GM12878 (cell line): ENCODE measurements at regions not wholly inside any gene's neighbourhood (a gene's known extent, or its start where the extent isn't known, plus 50 kb on each side); places are given as distances from the start of the nearest gene placed in this dataset.

Experiments
- ATAC-seq: fragments of 200-7000 bp; cut with Tn5 transposase; 3 replicates; pipeline ENCODE4 v1.9.1; 2020; ENCODE audit warnings: mild to moderate bottlenecking, moderate library complexity
- BruUV-seq: library from RNA; stranded (reverse); fragments of 400-500 nt; replicated peaks from 2 replicates; lab custom pipeline; 2021; lab: Mats Ljungman, UMichigan
- CTCF ChIA-PET: fragments of 300-600 bp; sonication (Branson Sonifier 250); formaldehyde crosslinking; extraction: SDS; loops from one replicate; lab custom pipeline; 2021; ENCODE audit warnings: inconsistent platforms; lab: Yijun Ruan, JAX
- POLR2A ChIA-PET: fragments of 350-600 bp; formaldehyde crosslinking; extraction: SDS; loops from one replicate; lab custom pipeline; 2021; ENCODE audit warnings: inconsistent platforms; lab: Charles Lee
- RAD21 ChIA-PET: fragments of 300-600 bp; sonication (Branson Sonifier 250); formaldehyde crosslinking; loops from one replicate; lab custom pipeline; 2023; ENCODE audit warnings: antibody characterized with exemption; ENCODE audit not compliant: unreplicated experiment; lab: Charles Lee
- SMC1A ChIA-PET: fragments of 300-600 bp; sonication (Branson Sonifier 250); formaldehyde crosslinking; loops from one replicate; lab custom pipeline; 2023; ENCODE audit not compliant: unreplicated experiment, uncharacterized antibody; lab: Charles Lee
- DNase-seq: peaks from one replicate; pipeline ENCODE4 v3.0.0-alpha.2; 2011; ENCODE audit warnings: low read depth, low spot score
- FAIRE-seq: peaks from 3 replicates; lab custom pipeline; 2011; peaks lifted over from hg19 to GRCh38; lab: Jason Lieb, UNC
- H2AFZ ChIP-seq: 2 replicates; pipeline ENCODE4 v1.6.0; 2011; ENCODE audit warnings: low read depth, low read length, control low read depth; ENCODE audit not compliant: control insufficient read depth
- H3K27ac ChIP-seq: 2 replicates; pipeline ENCODE4 v1.5.1; 2011; ENCODE audit warnings: control low read depth; ENCODE audit not compliant: control insufficient read depth, insufficient read depth
- H3K27me3 ChIP-seq, 2 experiments: replicated peaks in 1 of 2; 2 replicates each; pipeline versions ENCODE4 v1.6.0 to v1.6.1; 2011; ENCODE audit warnings: low read length in 1 of 2; ENCODE audit not compliant: control insufficient read depth in 2 of 2, insufficient read depth in 2 of 2
- H3K36me3 ChIP-seq, 2 experiments: 2 replicates each; pipeline ENCODE4 v1.5.1; 2011; ENCODE audit warnings: low read length in 1 of 2; ENCODE audit not compliant: control insufficient read depth in 2 of 2, insufficient read depth in 2 of 2
- H3K4me1 ChIP-seq: 2 replicates; pipeline ENCODE4 v1.6.1; 2011; ENCODE audit warnings: mild to moderate bottlenecking, low read length, moderate library complexity, mixed read lengths; ENCODE audit not compliant: control insufficient read depth, insufficient read depth
- H3K4me2 ChIP-seq: 2 replicates; pipeline ENCODE4 v1.6.0; 2011; ENCODE audit warnings: control low read depth; ENCODE audit not compliant: control insufficient read depth, insufficient read depth
- H3K4me3 ChIP-seq: fragments of 200-600 bp; sonication (generic); 2 replicates; pipeline ENCODE4 v1.5.1; 2016
- H3K79me2 ChIP-seq: 2 replicates; pipeline ENCODE4 v1.6.0; 2011; ENCODE audit warnings: low read length; ENCODE audit not compliant: control insufficient read depth, insufficient read depth
- H3K9ac ChIP-seq: 2 replicates; pipeline ENCODE4 v1.8.0; 2011; ENCODE audit warnings: low read length, control low read depth, mixed read lengths; ENCODE audit not compliant: control insufficient read depth, insufficient read depth
- H3K9me3 ChIP-seq: replicated peaks from 3 replicates; pipeline ENCODE4 v1.5.1; 2011; ENCODE audit warnings: mild to moderate bottlenecking, low read length; ENCODE audit not compliant: control insufficient read depth, insufficient read depth
- H4K20me1 ChIP-seq: 2 replicates; pipeline ENCODE4 v1.6.0; 2011; ENCODE audit not compliant: control insufficient read depth, insufficient read depth
- BCLAF1 ChIP-seq: fragments of 450-650 bp; IDR thresholded peaks from 2 replicates; pipeline ENCODE4 v1.6.1; 2017; ENCODE audit warnings: antibody characterized with exemption, mild to moderate bottlenecking, moderate library complexity
- BRCA1 ChIP-seq: IDR thresholded peaks from 2 replicates; pipeline ENCODE4 v1.6.1; 2011; ENCODE audit warnings: low read depth, low read length, improper control_type of control experiment
- CHD4 ChIP-seq: fragments of 200-600 bp; sonication (generic); IDR thresholded peaks from 2 replicates; pipeline ENCODE4 v1.6.1; 2016; ENCODE audit warnings: mild to moderate bottlenecking
- HCFC1 ChIP-seq: fragments of 150-350 bp; IDR thresholded peaks from 2 replicates; pipeline ENCODE4 v1.6.1; 2014; ENCODE audit warnings: low read length
- JUNB ChIP-seq: IDR thresholded peaks from 2 replicates; pipeline ENCODE4 v1.6.1; 2016; ENCODE audit warnings: antibody characterized with exemption, mild to moderate bottlenecking
- KLF5 ChIP-seq: fragments of 450-650 bp; IDR thresholded peaks from 2 replicates; pipeline ENCODE4 v1.6.1; 2014; ENCODE audit warnings: mild to moderate bottlenecking; ENCODE audit not compliant: partially characterized antibody
- NFYB ChIP-seq: IDR thresholded peaks from 2 replicates; pipeline ENCODE4 v1.6.1; 2011; ENCODE audit warnings: low read depth, mild to moderate bottlenecking, low read length, improper control_type of control experiment, moderate library complexity; ENCODE audit not compliant: insufficient read depth
- POLR2A ChIP-seq: IDR thresholded peaks from 2 replicates; pipeline ENCODE4 v1.6.1; 2011; ENCODE audit warnings: low read depth, mild to moderate bottlenecking, low read length
- ZNF24 ChIP-seq: fragments of 450-650 bp; IDR thresholded peaks from 2 replicates; pipeline ENCODE4 v1.6.1; 2017; ENCODE audit warnings: antibody characterized with exemption, mild to moderate bottlenecking
- ZNF622 ChIP-seq: fragments of 450-650 bp; IDR thresholded peaks from 2 replicates; pipeline ENCODE4 v1.6.1; 2017; ENCODE audit warnings: mild to moderate bottlenecking, inconsistent platforms
- ZZZ3 ChIP-seq: IDR thresholded peaks from 2 replicates; pipeline ENCODE4 v1.6.1; 2011; ENCODE audit warnings: low read depth; ENCODE audit not compliant: control insufficient read depth, insufficient read length
- WGBS: methylation state at CpG from one replicate; pipeline ENCODE4 v1.1.6; 2016; ENCODE audit warnings: low lambda C conversion rate; ENCODE audit not compliant: insufficient replicate concordance, insufficient coverage; ENCODE audit errors: missing lambda C conversion rate; 5-methylcytosine and 5-hydroxymethylcytosine counted together
- in situ Hi-C: fragments of 300-500 bp; cut with MboI; formaldehyde crosslinking; loops from 9 replicates; pipeline ENCODE4 v1.14.3; 2018; ENCODE audit warnings: mixed read lengths
- intact Hi-C: fragments of 100-400 bp; cut with micrococcal nuclease; formaldehyde crosslinking; loops from one replicate; pipeline ENCODE4 v1.14.2; 2022; ENCODE audit not compliant: unreplicated experiment
- TF ChIP-seq, protein P1 (sequence below): fragments of 450-650 bp; formaldehyde crosslinking; IDR thresholded peaks from 2 replicates; pipeline ENCODE4 v1.5.0; 2022; ENCODE audit warnings: mild to moderate bottlenecking, missing genetic modification characterization

DNA sequence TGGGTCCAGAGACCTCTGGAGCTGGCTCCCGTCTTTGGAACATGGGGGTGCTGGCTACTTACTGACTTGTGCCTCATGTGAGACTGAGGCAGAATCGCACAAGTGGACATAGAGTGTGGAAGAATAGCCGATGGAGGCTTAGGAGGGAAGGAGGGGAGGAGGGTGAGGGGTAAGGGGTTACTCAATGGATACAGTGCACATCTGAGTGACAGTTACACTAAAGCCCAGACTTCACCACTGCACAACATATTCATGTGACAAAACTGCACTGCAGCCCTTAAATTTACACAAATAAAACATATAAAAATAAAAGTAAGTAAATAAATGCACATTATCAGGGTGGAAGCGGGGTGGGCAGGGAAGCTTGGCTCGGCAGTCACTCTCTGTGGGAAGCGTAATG lies 197.7 kb upstream of the RAB4A start:
- RAD21 ChIA-PET, result no interaction called here
- FAIRE-seq, result no peak

More for the DNA sequence above, 197.7 kb upstream of the RAB4A start:
- no TSS peak for BruUV-seq
- ChIA-PET SMC1A (no interaction called here), CTCF (no interaction called here), POLR2A (no interaction called here)
- no peaks in the 10 kb centered on the region for H3K4me1 ChIP-seq
- no peaks in the 10 kb centered on the region for H3K9me3 ChIP-seq
- H3K27ac ChIP-seq, result no peak overlapping the region
- 9% methylated on average over 6 of the region's 6 CpGs for WGBS
- no peak overlapping the region for H2AFZ ChIP-seq
- DNase-seq (no peak), ATAC-seq (no peak)
- intact Hi-C loops (no loop called here), in situ Hi-C loops (no loop called here)
- no peak overlapping the region for H3K4me3 ChIP-seq
- H3K36me3 ChIP-seq, result no peaks in the 10 kb centered on the region
- no peak overlapping the region for H3K4me2 ChIP-seq
- no peak for TF ChIP-seq BRCA1
- no peak for TF ChIP-seq NFYB
- TF ChIP-seq HCFC1, result no peak
- TF ChIP-seq, protein P1, sequence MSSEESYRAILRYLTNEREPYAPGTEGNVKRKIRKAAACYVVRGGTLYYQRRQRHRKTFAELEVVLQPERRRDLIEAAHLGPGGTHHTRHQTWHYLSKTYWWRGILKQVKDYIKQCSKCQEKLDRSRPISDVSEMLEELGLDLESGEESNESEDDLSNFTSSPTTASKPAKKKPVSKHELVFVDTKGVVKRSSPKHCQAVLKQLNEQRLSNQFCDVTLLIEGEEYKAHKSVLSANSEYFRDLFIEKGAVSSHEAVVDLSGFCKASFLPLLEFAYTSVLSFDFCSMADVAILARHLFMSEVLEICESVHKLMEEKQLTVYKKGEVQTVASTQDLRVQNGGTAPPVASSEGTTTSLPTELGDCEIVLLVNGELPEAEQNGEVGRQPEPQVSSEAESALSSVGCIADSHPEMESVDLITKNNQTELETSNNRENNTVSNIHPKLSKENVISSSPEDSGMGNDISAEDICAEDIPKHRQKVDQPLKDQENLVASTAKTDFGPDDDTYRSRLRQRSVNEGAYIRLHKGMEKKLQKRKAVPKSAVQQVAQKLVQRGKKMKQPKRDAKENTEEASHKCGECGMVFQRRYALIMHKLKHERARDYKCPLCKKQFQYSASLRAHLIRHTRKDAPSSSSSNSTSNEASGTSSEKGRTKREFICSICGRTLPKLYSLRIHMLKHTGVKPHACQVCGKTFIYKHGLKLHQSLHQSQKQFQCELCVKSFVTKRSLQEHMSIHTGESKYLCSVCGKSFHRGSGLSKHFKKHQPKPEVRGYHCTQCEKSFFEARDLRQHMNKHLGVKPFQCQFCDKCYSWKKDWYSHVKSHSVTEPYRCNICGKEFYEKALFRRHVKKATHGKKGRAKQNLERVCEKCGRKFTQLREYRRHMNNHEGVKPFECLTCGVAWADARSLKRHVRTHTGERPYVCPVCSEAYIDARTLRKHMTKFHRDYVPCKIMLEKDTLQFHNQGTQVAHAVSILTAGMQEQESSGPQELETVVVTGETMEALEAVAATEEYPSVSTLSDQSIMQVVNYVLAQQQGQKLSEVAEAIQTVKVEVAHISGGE (CRISPR knock-in tag), result no peak
- TF ChIP-seq ZZZ3, result no peak
- no peak for TF ChIP-seq CHD4
- no peak for TF ChIP-seq ZNF622
- TF ChIP-seq ZNF24, result no peak
- no peak for TF ChIP-seq POLR2A
- no peak for TF ChIP-seq JUNB
- no peak for TF ChIP-seq KLF5
- no peak for TF ChIP-seq BCLAF1
- no peak overlapping the region for H3K9ac ChIP-seq
- H3K79me2 ChIP-seq, result no peaks in the 10 kb centered on the region
- H4K20me1 ChIP-seq, result no peaks in the 10 kb centered on the region
- H3K27me3 ChIP-seq, result peaks cover 4% of the 10 kb centered on the region in 2 experiments; a peak in 3 of 4 replicates
